ENCODE measurements at regions not wholly inside any gene's neighbourhood (a gene's known extent, or its start where the extent isn't known, plus 50 kb on each side); places are given as distances from the start of the nearest gene placed in this dataset.
"Not testable (repeated sequence)": the region's sequence is repeated elsewhere in the genome, so short reads cannot be mapped to it uniquely, and the experiment has no call there.

- no peak for DNase-seq
Observed at GRCh38 chr4:30462445-30463090, 257.6 kb upstream of the PCDH7 start.

GRCh38 chr4:30471861-30472260 lies 248.3 kb upstream of the PCDH7 start:
- DNase-seq, result no peak

- no peak for DNase-seq
Observed at GRCh38 chr4:30473225-30473624, 246.9 kb upstream of the PCDH7 start.

GRCh38 chr4:30495251-30495650 lies 224.9 kb upstream of the PCDH7 start:
- DNase-seq, result no peak

GRCh38 chr4:30495651-30496310 lies 224.4 kb upstream of the PCDH7 start:
- no peak for DNase-seq

- no peak for DNase-seq
Observed at GRCh38 chr4:30511751-30512150, 208.4 kb upstream of the PCDH7 start.

GRCh38 chr4:30518211-30518610 lies 202.0 kb upstream of the PCDH7 start:
- DNase-seq, result no peak

GRCh38 chr4:30525662-30526315 lies 194.4 kb upstream of the PCDH7 start:
- no peak for DNase-seq

- no peak for DNase-seq
Observed at GRCh38 chr4:30535255-30535654, 184.9 kb upstream of the PCDH7 start.

- DNase-seq, result no peak
Observed at GRCh38 chr4:30536231-30536630, 183.9 kb upstream of the PCDH7 start.

GRCh38 chr4:30537456-30537855 lies 182.7 kb upstream of the PCDH7 start:
- no peak for DNase-seq

GRCh38 chr4:30538794-30539193 lies 181.4 kb upstream of the PCDH7 start:
- no peak for DNase-seq

GRCh38 chr4:30543057-30543456 lies 177.1 kb upstream of the PCDH7 start:
- DNase-seq, result no peak

GRCh38 chr4:30553151-30553550 lies 167.0 kb upstream of the PCDH7 start:
- DNase-seq, result no peak

GRCh38 chr4:30553706-30554105 lies 166.5 kb upstream of the PCDH7 start:
- peak; percentile 66 for DNase-seq

- no peak for DNase-seq
Observed at GRCh38 chr4:30555775-30556174, 164.4 kb upstream of the PCDH7 start.

GRCh38 chr4:30559481-30559880 lies 160.7 kb upstream of the PCDH7 start:
- DNase-seq, result no peak

- no peak for DNase-seq
Observed at GRCh38 chr4:30586850-30587249, 133.3 kb upstream of the PCDH7 start.

GRCh38 chr4:30589669-30590068 lies 130.5 kb upstream of the PCDH7 start:
- DNase-seq, result not testable (repeated sequence)

GRCh38 chr4:30600246-30601017 lies 119.7 kb upstream of the PCDH7 start:
- DNase-seq, result peak; percentile 73

GRCh38 chr4:30601070-30601865 lies 118.9 kb upstream of the PCDH7 start:
- no peak for DNase-seq

- DNase-seq, result peak; percentile 73
Observed at GRCh38 chr4:30605616-30606190, 114.5 kb upstream of the PCDH7 start.
